Stomach smooth muscle (tissue), 2 donors: ENCODE measurements at regions not wholly inside any gene's neighbourhood (a gene's known extent, or its start where the extent isn't known, plus 50 kb on each side); places are given as distances from the start of the nearest gene placed in this dataset.

ENCODE experiments used
- H3K27ac ChIP-seq: one replicate; pipeline ENCODE4 v1.7.0; 2013; ENCODE audit warnings: mild to moderate bottlenecking, low read length, inconsistent platforms
- H3K27me3 ChIP-seq, 2 donors: one replicate each; pipeline ENCODE4 v1.7.0; 2013; ENCODE audit warnings: low read length in 2 of 2; ENCODE audit not compliant: insufficient read depth in 2 of 2, control insufficient read depth in 1 of 2
- H3K36me3 ChIP-seq, 2 donors: one replicate each; pipeline ENCODE4 v1.7.0; 2013; ENCODE audit warnings: low read length in 2 of 2; ENCODE audit not compliant: control insufficient read depth in 2 of 2, insufficient read depth in 2 of 2
- H3K4me1 ChIP-seq: one replicate; pipeline ENCODE4 v1.7.0; 2013; ENCODE audit warnings: low read length; ENCODE audit not compliant: control insufficient read depth, insufficient read depth
- H3K4me3 ChIP-seq, 2 donors: one replicate each; pipeline ENCODE4 v1.7.0; 2013; ENCODE audit warnings: low read length in 2 of 2
- H3K9ac ChIP-seq, 2 donors: one replicate each; pipeline ENCODE4 v1.7.0; 2013; ENCODE audit warnings: low read length in 2 of 2, mild to moderate bottlenecking in 1 of 2
- H3K9me3 ChIP-seq, 2 donors: one replicate each; pipeline ENCODE4 v1.7.0; 2013; ENCODE audit warnings: low read length in 2 of 2; ENCODE audit not compliant: control insufficient read depth in 2 of 2
- donor health status: healthy.
- donor health status: Pancreatic carcinoma.

- Histone ChIP-seq H3K4me1 (no peaks in the 10 kb centered on the region), H3K27me3 (no peaks in the 10 kb centered on the region), H3K36me3 (no peaks in the 10 kb centered on the region), H3K27ac (no peak overlapping the region), H3K9ac (no peak overlapping the region), H3K9me3 (no peaks in the 10 kb centered on the region), H3K4me3 (no peak overlapping the region)
These were observed 131.7 kb downstream of the SH2D1A start for GRCh38 chrX:124478046-124478445.

- H3K9me3 ChIP-seq, result no peaks in the 10 kb centered on the region
- no peak overlapping the region for H3K9ac ChIP-seq
- H3K4me3 ChIP-seq, result no peak overlapping the region
- no peak overlapping the region for H3K27ac ChIP-seq
- H3K36me3 ChIP-seq, result no peaks in the 10 kb centered on the region
- no peaks in the 10 kb centered on the region for H3K4me1 ChIP-seq
- peaks cover 0 to 3% of the 10 kb centered on the region in 2 donors for H3K27me3 ChIP-seq
These were observed 142.2 kb downstream of the SH2D1A start for GRCh38 chrX:124488412-124489161.

GRCh38 chrX:124493984-124494383, 147.6 kb downstream of the SH2D1A start:
- Histone ChIP-seq H3K9ac (no peak overlapping the region), H3K4me3 (no peak overlapping the region), H3K27ac (no peak overlapping the region), H3K36me3 (no peaks in the 10 kb centered on the region), H3K9me3 (no peaks in the 10 kb centered on the region), H3K27me3 (peaks cover 0 to 3% of the 10 kb centered on the region in 2 donors), H3K4me1 (no peaks in the 10 kb centered on the region)

- Histone ChIP-seq H3K27ac (no peak overlapping the region), H3K9me3 (no peaks in the 10 kb centered on the region), H3K27me3 (no peaks in the 10 kb centered on the region), H3K36me3 (no peaks in the 10 kb centered on the region), H3K9ac (no peak overlapping the region), H3K4me1 (no peaks in the 10 kb centered on the region), H3K4me3 (no peak overlapping the region)
These were observed 151.0 kb downstream of the SH2D1A start for GRCh38 chrX:124497386-124497785.

- Histone ChIP-seq H3K9me3 (no peaks in the 10 kb centered on the region), H3K4me1 (no peaks in the 10 kb centered on the region), H3K9ac (no peak overlapping the region), H3K36me3 (no peaks in the 10 kb centered on the region), H3K4me3 (no peak overlapping the region), H3K27me3 (no peaks in the 10 kb centered on the region), H3K27ac (no peak overlapping the region)
These were observed 155.2 kb downstream of the SH2D1A start for GRCh38 chrX:124501586-124501985.

- Histone ChIP-seq H3K9ac (no peak overlapping the region), H3K4me1 (no peaks in the 10 kb centered on the region), H3K36me3 (no peaks in the 10 kb centered on the region), H3K4me3 (no peak overlapping the region), H3K27ac (no peak overlapping the region), H3K9me3 (no peaks in the 10 kb centered on the region), H3K27me3 (no peaks in the 10 kb centered on the region)
These were observed 155.8 kb downstream of the SH2D1A start for GRCh38 chrX:124502166-124502565.

GRCh38 chrX:124502599-124502998, 156.2 kb downstream of the SH2D1A start:
- Histone ChIP-seq H3K27me3 (no peaks in the 10 kb centered on the region), H3K27ac (no peak overlapping the region), H3K9ac (no peak overlapping the region), H3K9me3 (no peaks in the 10 kb centered on the region), H3K36me3 (no peaks in the 10 kb centered on the region), H3K4me1 (no peaks in the 10 kb centered on the region), H3K4me3 (no peak overlapping the region)

GRCh38 chrX:124504111-124504983, 158.0 kb downstream of the SH2D1A start:
- no peaks in the 10 kb centered on the region for H3K4me1 ChIP-seq
- no peaks in the 10 kb centered on the region for H3K36me3 ChIP-seq
- H3K9me3 ChIP-seq, result no peaks in the 10 kb centered on the region

GRCh38 chrX:124506066-124506465, 159.7 kb downstream of the SH2D1A start:
- no peaks in the 10 kb centered on the region for H3K27me3 ChIP-seq
- H3K4me1 ChIP-seq, result no peaks in the 10 kb centered on the region
- no peak overlapping the region for H3K27ac ChIP-seq
- no peaks in the 10 kb centered on the region for H3K9me3 ChIP-seq
- no peak overlapping the region for H3K9ac ChIP-seq
- no peak overlapping the region for H3K4me3 ChIP-seq
- no peaks in the 10 kb centered on the region for H3K36me3 ChIP-seq

More at GRCh38 chrX:124504111-124504983, 158.0 kb downstream of the SH2D1A start:
- Histone ChIP-seq H3K4me3 (no peak overlapping the region), H3K27ac (no peak overlapping the region), H3K9ac (no peak overlapping the region), H3K27me3 (no peaks in the 10 kb centered on the region)

- Histone ChIP-seq H3K4me3 (no peak overlapping the region), H3K9ac (no peak overlapping the region), H3K27me3 (no peaks in the 10 kb centered on the region)
These were observed 160.9 kb downstream of the SH2D1A start for GRCh38 chrX:124507246-124507645.

GRCh38 chrX:124518885-124519284, 172.5 kb downstream of the SH2D1A start:
- Histone ChIP-seq H3K4me3 (no peak overlapping the region), H3K27me3 (no peaks in the 10 kb centered on the region), H3K9ac (no peak overlapping the region), H3K27ac (no peak overlapping the region), H3K9me3 (peaks cover 0 to 3% of the 10 kb centered on the region in 2 donors), H3K36me3 (no peaks in the 10 kb centered on the region), H3K4me1 (no peaks in the 10 kb centered on the region)

More at GRCh38 chrX:124507246-124507645, 160.9 kb downstream of the SH2D1A start:
- H3K27ac ChIP-seq, result no peak overlapping the region
- no peaks in the 10 kb centered on the region for H3K9me3 ChIP-seq
- no peaks in the 10 kb centered on the region for H3K4me1 ChIP-seq
- H3K36me3 ChIP-seq, result no peaks in the 10 kb centered on the region
